ENCODE measurements at regions not wholly inside any gene's neighbourhood (a gene's known extent, or its start where the extent isn't known, plus 50 kb on each side); places are given as distances from the start of the nearest gene placed in this dataset.
"Not testable (repeated sequence)": the region's sequence is repeated elsewhere in the genome, so short reads cannot be mapped to it uniquely, and the experiment has no call there.

DNA sequence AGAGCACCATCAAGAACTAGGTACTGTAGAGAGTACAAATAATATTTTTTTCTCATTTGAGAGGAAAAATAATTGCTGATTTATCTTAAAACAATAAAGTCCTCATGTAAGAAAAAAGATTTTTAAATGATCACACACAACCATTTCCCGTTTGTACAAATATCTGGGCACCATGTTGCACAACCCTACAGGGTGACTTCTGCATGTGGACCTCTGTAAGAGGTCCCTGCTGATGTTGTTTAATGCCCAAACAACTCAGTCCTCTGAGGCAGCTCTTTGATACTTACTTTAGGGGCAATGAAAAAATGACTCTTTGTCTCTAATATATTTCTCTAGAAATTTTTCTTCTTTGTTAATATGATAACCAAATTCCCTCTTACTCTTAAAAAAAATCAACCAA lies 168.1 kb upstream of the SATB1 start:
- DNase-seq: no peak

DNA sequence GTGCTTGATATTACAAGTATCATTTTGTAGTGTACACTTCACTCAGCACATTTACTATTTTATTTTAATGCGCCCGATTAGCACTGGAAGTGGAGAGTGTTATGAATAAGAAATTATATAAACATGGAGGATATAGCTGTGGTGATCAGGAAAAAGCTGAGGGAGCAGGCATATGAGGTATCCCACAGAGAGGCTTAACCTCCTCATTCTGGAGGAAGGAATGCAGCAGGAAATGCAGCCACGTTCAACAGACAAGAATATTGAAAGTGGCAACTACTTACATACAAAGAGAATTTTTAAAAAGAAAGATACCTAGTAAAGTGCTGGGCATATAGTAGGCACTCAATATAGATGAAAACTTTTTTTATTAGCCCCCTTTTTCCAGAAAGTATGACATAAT lies 166.0 kb upstream of the SATB1 start:
- DNase-seq: no peak

DNA sequence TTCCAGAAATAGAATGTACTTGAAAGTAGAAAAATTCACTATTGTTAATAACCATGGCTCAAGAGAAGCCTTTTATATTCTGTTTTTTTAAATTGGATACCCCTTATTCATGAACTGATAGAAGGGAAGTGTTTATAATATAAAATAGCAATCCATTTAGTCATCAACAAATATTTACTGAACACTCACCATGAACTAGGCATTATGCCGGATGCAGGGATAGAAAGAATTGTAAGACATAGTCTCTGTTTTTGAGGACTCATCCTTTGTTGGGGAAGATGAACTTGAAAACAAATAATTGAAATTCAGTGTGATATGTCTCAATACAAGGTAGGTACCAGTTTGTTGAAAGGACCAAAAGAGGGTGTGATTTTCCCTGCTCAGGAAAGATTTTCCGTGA lies 160.9 kb upstream of the SATB1 start:
- DNase-seq: no peak

DNA sequence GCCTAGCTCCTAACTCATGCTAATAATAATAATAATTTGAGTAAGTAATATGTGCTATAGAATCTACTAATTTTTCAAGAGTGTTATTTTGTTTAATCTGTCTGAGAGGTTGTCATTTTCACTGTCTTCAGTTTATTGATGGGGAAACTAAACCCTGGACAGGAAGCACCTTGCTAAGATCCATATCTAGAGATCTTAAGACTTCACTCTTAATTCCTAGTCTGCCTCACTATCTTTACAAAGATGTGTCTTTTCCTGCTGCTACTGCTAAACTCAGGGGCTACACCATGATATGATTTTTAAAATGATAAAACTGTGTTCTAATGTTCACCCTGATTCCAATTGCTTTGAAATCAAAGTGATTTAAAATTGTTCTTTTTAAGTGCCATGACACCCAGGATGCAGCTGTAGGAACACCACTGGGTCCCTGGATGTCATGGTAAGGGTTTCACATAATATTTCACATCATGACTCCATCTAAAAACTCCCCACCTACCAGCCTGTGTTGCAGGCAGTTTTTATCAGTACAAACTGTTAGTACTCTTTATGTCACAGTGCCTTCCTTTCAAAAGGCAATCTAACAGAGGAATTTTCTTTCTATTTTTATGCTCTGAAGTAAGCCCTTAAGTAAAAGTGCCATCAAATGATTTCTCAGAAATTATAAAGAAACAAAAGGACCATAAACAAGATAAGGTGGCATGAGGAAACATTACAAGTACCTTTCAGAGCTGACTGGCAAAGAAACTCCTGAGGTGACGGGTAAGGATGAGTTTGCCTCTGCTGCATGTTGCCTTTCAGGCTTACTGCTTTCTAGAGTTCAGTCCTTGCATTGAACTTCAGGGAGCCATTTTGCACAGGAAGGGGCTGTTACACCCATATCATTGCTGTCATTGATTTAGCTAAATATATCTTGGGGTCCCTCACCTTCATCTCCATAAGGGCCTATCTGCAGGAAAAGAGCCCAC lies 160.1 kb upstream of the SATB1 start:
- DNase-seq: no peak

DNA sequence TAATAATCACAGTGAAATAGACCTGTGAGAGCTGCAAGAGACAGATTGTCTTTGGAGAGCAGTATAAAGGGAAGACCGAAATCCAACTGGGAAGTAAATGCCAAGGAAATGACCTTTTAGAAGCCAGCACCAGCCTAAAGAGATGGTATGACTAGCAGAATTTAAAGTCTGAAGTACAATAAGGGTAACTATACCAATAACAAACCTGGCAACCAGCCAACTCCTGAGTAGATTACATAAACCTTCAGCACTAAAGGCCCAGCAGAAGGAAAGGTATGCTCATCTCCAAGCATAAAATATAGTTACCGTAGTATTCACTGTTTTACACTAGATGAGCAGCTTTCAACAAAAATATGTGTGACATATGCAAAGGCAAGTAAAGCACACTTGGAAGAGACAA lies 155.1 kb upstream of the SATB1 start:
- no peak for DNase-seq

DNA sequence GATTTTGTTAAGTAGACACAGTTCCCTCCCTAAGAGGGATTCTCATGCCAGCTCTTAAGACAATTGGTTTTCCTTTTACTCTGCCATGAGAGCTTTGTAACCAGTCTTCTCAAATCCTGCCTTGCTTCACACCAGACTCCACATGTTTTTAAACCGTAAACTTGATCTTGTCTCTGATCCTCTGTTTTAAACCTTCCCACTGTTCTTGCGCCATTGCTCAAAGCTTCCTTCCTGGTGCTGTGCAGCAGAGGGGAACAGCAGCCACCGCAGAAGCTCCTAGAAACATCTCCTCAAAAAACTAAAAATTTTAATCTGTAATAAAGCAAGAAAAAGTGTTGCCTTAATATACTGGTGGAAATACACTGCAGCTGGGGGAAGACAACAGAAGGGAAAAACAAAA lies 154.5 kb upstream of the SATB1 start:
- DNase-seq: no peak

DNA sequence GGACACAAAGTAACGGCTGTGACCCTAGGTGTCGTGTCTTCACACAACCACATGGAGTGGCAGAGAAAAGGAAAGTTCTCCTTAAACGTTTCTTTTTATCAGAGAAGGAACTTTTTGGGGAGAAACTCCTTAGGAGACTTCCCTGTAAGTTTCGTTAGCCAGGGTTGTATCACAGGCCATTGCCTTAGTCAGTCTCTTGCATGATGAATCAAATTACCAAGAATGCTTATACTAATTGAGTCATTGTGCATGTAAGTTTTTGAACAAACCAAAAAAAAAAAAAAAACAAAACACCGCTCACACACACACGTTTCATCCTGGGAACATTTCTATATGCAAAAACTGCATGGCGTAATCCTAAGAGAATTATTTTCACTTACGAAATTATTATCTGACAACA lies 150.4 kb upstream of the SATB1 start:
- no peak for DNase-seq

DNA sequence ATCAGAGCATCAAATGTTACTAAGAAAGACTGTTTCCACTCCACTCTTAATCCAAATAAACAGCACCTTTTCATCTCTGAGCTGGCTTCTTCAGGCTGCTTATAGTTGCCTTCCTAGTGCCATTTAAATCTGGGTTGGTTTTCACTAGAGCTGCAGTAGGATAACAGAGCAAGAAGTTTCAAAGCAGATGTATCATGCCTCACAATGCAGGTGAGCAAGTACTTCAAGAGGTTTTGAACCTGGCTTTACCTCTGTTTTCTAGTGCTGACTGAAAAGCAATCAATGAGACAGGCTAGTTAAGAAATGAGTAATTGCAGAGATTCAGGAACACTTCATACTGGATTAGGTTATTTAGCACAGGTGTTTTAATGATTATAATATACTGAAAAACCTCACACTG lies 147.7 kb upstream of the SATB1 start:
- DNase-seq: no peak

DNA sequence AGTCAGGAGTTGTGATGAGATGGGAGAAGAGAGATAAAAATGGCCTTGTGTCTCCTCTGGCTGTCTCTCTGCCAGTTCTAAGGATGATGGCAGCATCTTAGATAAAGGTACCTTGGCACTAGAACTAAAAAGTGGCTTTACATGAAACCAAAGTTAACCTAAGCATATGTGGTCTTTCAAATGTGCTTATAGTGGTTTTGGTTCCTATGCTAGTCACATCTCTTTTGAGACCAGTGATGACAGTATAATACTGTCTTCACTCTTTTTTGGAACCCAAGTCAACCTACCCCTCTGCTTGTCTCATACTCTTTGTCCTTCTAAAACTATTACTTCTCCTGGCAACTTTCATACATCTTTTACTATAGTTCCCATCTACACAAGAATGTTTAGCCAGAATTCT lies 142.2 kb upstream of the SATB1 start:
- DNase-seq: no peak

DNA sequence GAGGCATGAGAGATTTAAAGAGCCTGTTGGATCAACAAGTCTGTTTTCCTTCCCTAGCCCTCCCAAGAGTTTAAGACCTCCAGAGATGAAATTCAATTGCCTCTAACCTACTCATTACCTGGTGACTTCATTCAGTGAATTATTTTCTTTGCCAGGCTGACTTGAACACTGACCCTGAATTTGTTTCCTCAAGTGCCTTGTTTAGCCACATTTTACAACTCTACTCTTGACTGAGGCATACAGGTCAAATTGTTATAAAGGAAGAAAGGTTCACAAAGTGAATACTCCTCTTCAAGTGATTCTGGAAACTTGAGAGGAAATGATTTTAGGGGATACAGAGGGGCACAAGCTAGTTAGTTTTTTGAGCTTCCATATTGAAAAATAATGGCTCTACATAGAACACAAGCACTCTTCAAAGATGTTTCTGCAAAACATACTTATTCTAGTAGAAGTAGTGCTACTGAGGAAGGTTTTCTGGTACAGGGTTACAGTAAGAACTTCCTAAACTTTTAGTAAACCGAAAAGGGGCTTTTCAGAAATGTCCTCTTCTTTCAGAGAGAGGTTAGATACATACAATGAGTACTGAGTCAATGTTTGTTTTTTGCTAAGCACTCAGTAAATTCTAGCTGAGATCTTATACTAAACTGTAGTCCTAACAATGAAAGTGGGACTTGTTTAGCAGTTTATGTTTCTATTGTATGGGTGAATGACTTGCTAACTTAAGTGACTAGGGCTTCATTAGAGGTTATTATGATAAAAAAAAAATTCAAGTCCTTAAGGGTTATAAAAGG lies 137.4 kb upstream of the SATB1 start:
- no peak for DNase-seq

DNA sequence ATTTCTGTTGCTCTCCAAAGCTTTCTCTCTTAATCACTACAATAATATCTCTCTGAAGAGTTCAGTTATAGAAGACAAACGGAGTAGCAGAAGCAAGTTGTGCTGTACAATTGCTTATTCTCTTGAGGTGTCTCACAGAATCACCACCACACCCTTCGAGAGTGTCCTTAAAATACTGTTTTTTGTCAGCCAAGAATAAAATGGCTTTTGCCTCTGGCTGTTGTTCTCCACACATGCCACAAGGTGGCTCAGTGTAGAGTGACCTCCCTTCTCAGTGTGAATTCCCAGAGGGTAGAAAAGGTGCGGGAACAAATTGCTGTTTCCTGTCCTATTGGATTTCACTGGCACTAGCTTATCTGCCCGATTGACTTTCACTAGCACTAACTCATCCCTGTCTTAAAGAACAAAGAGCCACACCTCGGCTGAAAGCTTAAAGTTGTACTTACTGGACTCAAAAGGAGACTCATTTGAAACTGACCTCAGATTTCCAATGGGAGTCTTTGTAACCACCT lies 134.2 kb upstream of the SATB1 start:
- DNase-seq: no peak

DNA sequence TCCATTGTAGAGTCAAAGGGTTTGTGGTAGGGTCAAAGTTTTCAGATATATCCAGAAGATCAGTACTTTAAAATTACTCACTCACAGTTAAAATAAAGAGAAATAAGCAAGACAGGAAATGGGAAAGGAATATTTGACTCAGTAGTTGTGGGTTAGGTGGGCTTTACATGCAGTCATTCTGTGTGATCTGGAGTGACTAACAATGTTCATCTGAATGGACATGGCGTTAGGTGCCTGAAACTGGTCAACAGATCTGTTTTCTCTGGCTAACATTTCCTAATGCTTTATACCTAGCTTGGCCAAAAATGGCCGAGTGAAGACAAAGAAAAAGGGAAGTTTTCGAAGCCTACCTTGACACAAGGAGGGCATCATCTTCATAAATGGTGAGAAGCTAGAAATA lies 133.4 kb upstream of the SATB1 start:
- no peak for DNase-seq

DNA sequence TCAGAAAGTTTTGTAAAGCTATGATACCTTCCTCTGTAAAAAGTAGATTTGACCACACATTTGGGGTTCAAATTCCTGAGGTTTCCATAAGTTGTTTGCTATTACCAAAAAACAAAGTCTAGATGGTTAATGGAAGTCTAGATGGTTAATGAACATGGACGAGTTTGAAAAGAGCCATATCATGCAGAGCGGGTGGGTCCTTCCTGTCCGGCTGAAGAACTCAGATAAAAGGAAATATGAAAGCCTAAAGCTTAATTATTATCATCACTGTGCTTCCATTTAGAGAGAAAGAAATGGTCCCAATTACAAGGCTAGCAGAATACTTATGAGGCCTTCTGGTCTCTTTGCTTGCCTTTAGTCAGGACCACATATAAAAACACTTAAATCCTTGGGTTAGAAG lies 132.1 kb upstream of the SATB1 start:
- no peak for DNase-seq

DNA sequence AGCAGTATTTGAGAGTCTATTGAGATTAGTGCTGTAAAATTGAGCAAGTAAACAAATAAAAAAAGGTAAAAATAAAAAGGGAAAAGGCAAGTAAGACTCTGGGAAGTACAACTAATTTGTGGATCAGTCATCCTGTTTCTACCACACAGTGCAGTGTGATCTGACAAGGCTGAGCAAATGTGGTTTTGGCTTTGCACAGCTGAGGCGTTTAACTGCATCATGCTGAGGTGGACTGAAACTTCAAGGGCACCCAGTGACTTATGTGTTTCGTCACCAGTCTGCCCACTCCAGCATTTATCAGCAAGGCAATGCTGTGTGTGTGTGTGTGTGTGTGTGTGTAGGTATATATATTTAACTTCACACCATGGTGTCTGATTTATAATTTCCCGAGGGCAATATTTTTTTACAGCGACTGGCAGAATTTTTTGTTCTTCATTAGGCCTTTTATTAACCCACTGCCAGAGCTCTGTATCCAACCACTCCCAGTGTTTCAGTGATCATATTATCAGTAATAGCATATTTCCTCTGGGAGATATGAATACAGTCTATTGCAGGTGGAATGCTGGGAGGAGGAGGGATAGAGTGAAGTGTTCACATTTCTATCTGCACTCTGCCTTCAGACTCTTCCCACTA lies 131.5 kb upstream of the SATB1 start:
- no peak for DNase-seq

DNA sequence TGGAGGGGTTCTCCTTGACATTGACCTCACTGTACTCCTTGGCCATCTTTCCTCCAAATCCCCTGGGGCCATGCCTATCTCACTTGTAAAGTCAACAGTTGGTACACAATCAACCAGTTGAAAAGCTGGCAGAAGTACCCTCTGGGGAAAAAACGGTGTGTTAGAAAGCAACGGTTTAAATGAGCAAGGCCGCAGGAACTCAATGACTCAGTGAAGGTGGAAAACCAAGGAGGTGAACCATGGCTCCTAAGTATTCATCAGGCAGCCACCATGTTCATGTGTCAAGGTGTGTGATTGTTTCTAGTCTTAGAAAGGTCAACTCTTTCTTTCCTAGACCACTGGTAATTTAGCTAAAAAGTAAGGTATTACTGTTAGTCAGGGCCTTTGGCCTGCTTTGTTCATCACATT lies 130.9 kb upstream of the SATB1 start:
- no peak for DNase-seq

DNA sequence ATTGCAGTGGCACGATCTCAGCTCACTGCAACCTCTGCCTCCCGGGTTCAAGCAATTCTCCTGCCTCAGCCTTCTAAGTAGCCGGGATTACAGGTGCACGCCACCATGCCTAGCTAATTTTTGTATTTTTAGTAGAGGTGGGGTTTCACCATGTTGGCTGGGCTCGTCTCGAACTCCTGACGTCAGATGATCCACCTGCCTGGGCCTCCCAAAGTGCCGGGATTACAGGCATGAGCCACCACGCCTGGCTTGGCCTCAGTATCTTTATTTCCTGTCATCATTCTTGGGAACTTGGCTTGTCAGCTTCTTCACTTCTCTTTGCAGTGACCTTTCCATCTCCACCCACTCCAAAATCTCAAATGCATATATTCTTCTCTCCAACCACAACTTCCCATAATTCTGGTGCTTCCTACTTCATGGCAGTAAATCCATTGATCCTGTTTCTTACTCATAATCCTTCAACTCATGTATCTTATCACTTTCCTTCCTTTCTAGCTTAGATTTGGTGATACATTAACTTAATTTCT lies 127.5 kb upstream of the SATB1 start:
- DNase-seq: not testable (repeated sequence)

DNA sequence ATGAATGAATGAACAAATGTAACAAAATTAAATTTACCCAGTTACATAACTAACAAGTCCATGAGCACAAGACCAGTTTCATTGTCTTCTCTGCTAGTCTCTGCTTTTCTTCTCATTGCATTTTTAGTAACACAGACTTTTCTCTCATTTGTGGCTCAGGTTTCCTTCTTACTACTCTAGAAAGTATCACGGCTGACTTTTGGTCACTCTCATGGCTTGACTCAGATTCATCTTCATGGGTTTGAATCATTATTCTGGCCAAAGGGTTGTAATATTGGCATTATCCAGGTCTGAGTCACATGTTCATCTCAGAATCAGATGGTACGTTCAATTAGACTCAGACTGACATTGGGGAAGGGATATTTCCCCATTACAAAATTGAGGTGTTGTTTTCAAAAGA lies 121.5 kb upstream of the SATB1 start:
- DNase-seq: no peak

DNA sequence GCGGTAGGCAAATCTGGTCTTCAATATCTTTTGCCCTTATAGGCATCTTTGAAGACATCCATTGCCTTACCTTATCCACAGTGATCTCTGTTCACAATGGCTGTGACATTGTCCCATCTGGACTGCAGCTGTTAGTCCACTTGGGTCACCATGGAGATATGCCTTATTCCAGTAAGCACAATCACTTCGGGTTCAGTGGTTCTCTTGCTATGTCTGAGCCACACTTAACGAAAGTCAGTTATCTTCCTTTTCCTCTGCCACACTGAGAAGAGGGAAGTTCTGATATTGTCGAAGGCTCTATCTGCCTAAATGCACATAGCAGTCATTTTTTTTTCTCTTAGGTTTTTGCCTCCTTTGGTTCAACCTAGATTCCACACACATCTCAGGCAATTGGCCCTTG lies 119.0 kb upstream of the SATB1 start:
- no peak for DNase-seq

DNA sequence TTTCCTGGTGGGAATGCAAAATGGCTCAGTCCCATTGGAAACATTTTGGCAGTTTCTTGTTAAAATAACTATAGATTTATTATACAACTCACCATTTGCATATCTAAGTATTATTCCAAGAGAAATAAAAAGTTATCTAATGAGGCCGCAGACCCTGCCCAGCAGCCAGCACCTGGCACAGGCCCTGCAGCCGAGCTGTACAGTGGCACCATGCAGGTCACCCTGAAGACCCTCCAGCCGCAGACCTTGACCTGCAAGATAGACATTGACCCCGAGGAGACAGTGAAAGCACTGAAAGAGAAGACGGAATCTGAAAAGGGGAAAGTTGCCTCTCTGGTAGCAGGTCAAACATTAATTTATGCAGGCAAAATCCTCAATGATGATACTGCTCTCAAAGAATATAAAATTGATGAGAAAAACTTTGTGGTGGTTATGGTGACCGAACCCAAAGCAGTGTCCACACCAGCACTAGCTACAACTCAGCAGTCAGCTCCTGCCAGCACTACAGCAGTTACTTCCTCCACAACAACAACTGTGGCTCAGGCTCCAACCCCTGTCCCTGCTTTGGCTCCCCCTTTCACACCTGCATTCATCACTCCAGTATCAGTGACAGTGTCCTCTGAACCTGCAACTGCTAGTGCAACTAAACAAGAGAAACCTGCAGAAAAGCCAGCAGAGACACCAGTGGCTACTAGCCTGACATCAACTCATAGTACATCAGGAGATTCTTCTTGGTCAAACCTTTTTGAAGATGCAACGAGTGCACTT lies 113.5 kb upstream of the SATB1 start:
- DNase-seq: no peak

DNA sequence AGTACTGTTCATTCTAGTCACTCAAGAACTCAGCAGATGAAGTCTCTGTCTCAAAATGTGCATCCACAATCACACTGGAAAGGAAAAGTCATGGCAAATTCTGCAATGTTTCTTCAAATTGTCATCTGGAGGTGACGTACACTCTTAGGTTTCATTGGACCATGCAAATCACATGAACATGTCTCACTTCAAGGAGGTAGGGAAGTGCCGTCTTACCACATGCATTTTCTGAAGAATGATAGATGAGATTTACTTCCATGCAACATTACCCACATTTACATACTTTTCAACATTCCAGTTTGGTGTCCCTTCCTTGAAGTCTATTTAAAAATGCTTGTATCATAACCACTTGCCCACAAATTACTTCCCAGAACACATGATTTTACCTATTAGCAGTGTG lies 107.9 kb upstream of the SATB1 start:
- no peak for DNase-seq

DNA sequence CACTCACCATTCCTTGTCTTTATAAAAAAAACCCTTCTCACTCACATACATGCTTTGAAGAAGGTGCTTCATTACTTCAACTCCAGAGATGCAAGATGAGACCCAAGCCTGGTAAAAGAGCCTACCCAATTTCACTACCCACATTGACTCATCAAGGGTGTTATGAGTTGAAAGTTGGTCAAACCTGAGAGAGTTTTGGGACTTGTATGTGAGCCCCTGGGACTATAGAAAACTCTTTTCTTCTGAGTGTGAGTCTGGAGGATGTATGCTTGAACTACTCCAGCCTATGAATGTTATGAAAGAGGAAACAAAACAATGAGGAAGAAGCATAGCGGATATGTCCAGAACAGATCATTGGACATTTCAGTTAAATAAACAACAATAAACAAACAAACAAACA lies 106.5 kb upstream of the SATB1 start:
- no peak for DNase-seq

DNA sequence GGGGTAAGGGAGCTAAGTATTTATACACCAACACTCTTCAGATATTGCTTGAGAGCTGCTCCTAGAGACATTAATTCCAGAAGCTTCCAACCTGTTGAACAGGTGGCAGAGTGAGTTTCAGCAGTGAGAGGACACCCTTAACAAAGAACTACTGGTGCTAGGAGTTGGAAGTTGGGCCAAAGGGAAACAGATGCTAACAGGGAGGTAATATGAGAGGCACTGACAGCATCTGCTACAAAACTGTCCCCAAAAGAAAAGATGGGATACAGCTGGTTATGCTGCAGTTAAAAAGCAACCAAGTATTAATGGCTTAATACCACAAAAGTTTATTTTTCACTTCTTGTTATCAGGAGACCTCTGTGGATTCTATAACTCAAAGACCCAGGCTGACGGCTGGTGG lies 104.5 kb upstream of the SATB1 start:
- no peak for DNase-seq

DNA sequence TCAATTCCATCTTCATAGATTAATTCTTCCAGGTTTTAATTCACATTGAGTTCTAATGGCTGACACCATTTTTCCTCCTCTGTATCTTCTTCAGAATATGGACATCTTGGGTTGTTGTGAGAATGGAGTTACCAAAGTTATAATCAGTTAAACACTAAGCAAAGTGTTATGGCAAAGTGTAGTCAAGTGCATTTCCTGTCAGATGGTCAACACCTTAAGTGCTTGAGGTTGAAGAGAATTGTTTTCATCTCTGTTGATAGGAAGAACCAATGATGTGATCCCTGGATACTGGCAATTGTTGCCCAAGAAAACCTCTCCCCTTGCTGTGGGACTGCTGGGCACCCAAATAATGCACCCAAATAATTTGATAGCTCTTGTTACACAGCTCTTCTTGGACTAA lies 102.6 kb upstream of the SATB1 start:
- no peak for DNase-seq

Measured in NCI-H1694 treated with DMSO at 0.1 percent for 48 hours (cell line).